H9 (cell line): ENCODE measurements at regions not wholly inside any gene's neighbourhood (a gene's known extent, or its start where the extent isn't known, plus 50 kb on each side); places are given as distances from the start of the nearest gene placed in this dataset.

ENCODE experiments used
- DNase-seq: peaks from one replicate; pipeline ENCODE4 v3.0.0-alpha.2; 2017
- H2AFZ ChIP-seq: one replicate; pipeline ENCODE4 v1.6.1; 2013; ENCODE audit warnings: mild to moderate bottlenecking, low read length, control low read depth, moderate library complexity
- H2AK5ac ChIP-seq: 2 replicates; pipeline ENCODE4 v1.6.1; 2013; ENCODE audit warnings: low read length, control low read depth, mixed read lengths; ENCODE audit not compliant: insufficient read length
- H2BK120ac ChIP-seq: one replicate; pipeline ENCODE4 v1.6.1; 2013; ENCODE audit warnings: low read depth, mild to moderate bottlenecking, low read length, control low read depth, inconsistent platforms; ENCODE audit not compliant: poor library complexity, severe bottlenecking
- H2BK12ac ChIP-seq: 2 replicates; pipeline ENCODE4 v1.6.1; 2013; ENCODE audit warnings: low read length, control low read depth, mixed read lengths, low read depth; ENCODE audit not compliant: insufficient read length
- H2BK15ac ChIP-seq: 2 replicates; pipeline ENCODE4 v1.6.1; 2013; ENCODE audit warnings: low read depth, low read length, control low read depth
- H2BK20ac ChIP-seq: one replicate; pipeline ENCODE4 v1.6.1; 2013; ENCODE audit warnings: low read depth, mild to moderate bottlenecking, low read length, control low read depth, inconsistent platforms; ENCODE audit not compliant: poor library complexity, severe bottlenecking
- H2BK5ac ChIP-seq: 2 replicates; pipeline ENCODE4 v1.6.1; 2013; ENCODE audit warnings: low read length, control low read depth, mixed read lengths; ENCODE audit not compliant: insufficient read length
- H3K14ac ChIP-seq: 2 replicates; pipeline ENCODE4 v1.6.1; 2013; ENCODE audit warnings: low read length, control low read depth; ENCODE audit not compliant: insufficient read depth
- H3K18ac ChIP-seq: 2 replicates; pipeline ENCODE4 v1.6.1; 2013; ENCODE audit warnings: low read depth, mild to moderate bottlenecking, mixed read lengths, low read length, control low read depth; ENCODE audit not compliant: insufficient read length
- H3K23ac ChIP-seq: 2 replicates; pipeline ENCODE4 v1.6.1; 2013; ENCODE audit warnings: low read length, control low read depth, mixed read lengths, low read depth; ENCODE audit not compliant: insufficient read length
- H3K23me2 ChIP-seq: 2 replicates; pipeline ENCODE4 v1.6.1; 2013; ENCODE audit warnings: low read depth, mild to moderate bottlenecking, mixed read lengths, low read length, control low read depth; ENCODE audit not compliant: insufficient read length, poor library complexity, severe bottlenecking
- H3K27ac ChIP-seq: 2 replicates; pipeline ENCODE4 v1.5.1; 2013; ENCODE audit warnings: low read length, control low read depth, mixed read lengths, low read depth; ENCODE audit not compliant: insufficient read length
- H3K27me3 ChIP-seq: 2 replicates; pipeline ENCODE4 v1.6.1; 2013; ENCODE audit warnings: low read length, control low read depth, inconsistent platforms; ENCODE audit not compliant: insufficient read depth
- H3K4ac ChIP-seq: 2 replicates; pipeline ENCODE4 v1.6.1; 2013; ENCODE audit warnings: low read depth, mild to moderate bottlenecking, control low read depth, inconsistent platforms, low read length, moderate library complexity
- H3K4me1 ChIP-seq: 2 replicates; pipeline ENCODE4 v1.6.1; 2013; ENCODE audit warnings: low read length, control low read depth, inconsistent platforms; ENCODE audit not compliant: insufficient read depth
- H3K4me2 ChIP-seq: 2 replicates; pipeline ENCODE4 v1.6.1; 2013; ENCODE audit warnings: low read length, control low read depth, mixed read lengths; ENCODE audit not compliant: insufficient read length, insufficient read depth
- H3K56ac ChIP-seq: 2 replicates; pipeline ENCODE4 v1.6.1; 2013; ENCODE audit warnings: low read depth, mild to moderate bottlenecking, mixed read lengths, low read length, control low read depth; ENCODE audit not compliant: insufficient read length
- H3K79me1 ChIP-seq: 2 replicates; pipeline ENCODE4 v1.6.1; 2013; ENCODE audit warnings: low read depth, mild to moderate bottlenecking, moderate library complexity, low read length, control low read depth, inconsistent platforms; ENCODE audit not compliant: insufficient read depth, poor library complexity, severe bottlenecking
- H3K79me2 ChIP-seq: 2 replicates; pipeline ENCODE4 v1.6.1; 2013; ENCODE audit warnings: low read length, control low read depth, inconsistent platforms; ENCODE audit not compliant: insufficient read depth
- H3K9ac ChIP-seq: 2 replicates; pipeline ENCODE4 v1.6.1; 2013; ENCODE audit warnings: low read length, control low read depth, mixed read lengths; ENCODE audit not compliant: insufficient read length; ENCODE audit errors: extremely low read depth
- H3K9me3 ChIP-seq: one replicate; pipeline ENCODE4 v1.6.1; 2013; ENCODE audit warnings: low read depth, low read length, inconsistent platforms; ENCODE audit not compliant: control insufficient read depth
- H3T11ph ChIP-seq: one replicate; pipeline ENCODE4 v1.6.1; 2013; ENCODE audit warnings: mild to moderate bottlenecking, low read length, control low read depth, inconsistent platforms
- H4K20me1 ChIP-seq: one replicate; pipeline ENCODE4 v1.6.1; 2013; ENCODE audit not compliant: control insufficient read depth, insufficient read length, insufficient read depth
- H4K5ac ChIP-seq: 2 replicates; pipeline ENCODE4 v1.6.1; 2013; ENCODE audit warnings: low read depth, mild to moderate bottlenecking, mixed read lengths, low read length, control low read depth; ENCODE audit not compliant: insufficient read length
- H4K8ac ChIP-seq: replicated peaks from 2 replicates; pipeline ENCODE4 v1.6.1; 2013; ENCODE audit warnings: low read length, control low read depth, mixed read lengths, low read depth; ENCODE audit not compliant: insufficient read length
- H4K91ac ChIP-seq: 2 replicates; pipeline ENCODE4 v1.6.1; 2013; ENCODE audit warnings: low read depth, mild to moderate bottlenecking, moderate library complexity, mixed read lengths, low read length, control low read depth; ENCODE audit not compliant: insufficient read length
- H3K27ac Mint-ChIP-seq, 3 experiments: 2 replicates in 2 of 3; 3 replicates in 1 of 3; pipeline ENCODE4 v1.8.0; 2020 to 2021; ENCODE audit warnings: mixed read lengths in 3 of 3, mild to moderate bottlenecking in 1 of 3, moderate library complexity in 1 of 3
- H3K27me3 Mint-ChIP-seq: 2 replicates; pipeline ENCODE4 v1.8.0; 2021; ENCODE audit warnings: low read depth, mild to moderate bottlenecking, moderate library complexity, mixed read lengths
- H3K36me3 Mint-ChIP-seq, 3 experiments: 2 replicates in 2 of 3; 3 replicates in 1 of 3; pipeline ENCODE4 v1.8.0; 2020 to 2021; ENCODE audit warnings: low read depth in 3 of 3, mixed read lengths in 3 of 3; ENCODE audit not compliant: insufficient read depth in 1 of 3
- H3K4me1 Mint-ChIP-seq, 2 experiments: 2 replicates each; pipeline ENCODE4 v1.8.0; 2020; ENCODE audit warnings: mixed read lengths in 2 of 2
- H3K4me3 Mint-ChIP-seq, 2 experiments: 2 replicates in 1 of 2; 3 replicates in 1 of 2; pipeline ENCODE4 v1.8.0; 2020 to 2021; ENCODE audit warnings: mild to moderate bottlenecking in 2 of 2, mixed read lengths in 2 of 2, moderate library complexity in 1 of 2
- H3K9me3 Mint-ChIP-seq, 2 experiments: 2 replicates in 1 of 2; 3 replicates in 1 of 2; pipeline ENCODE4 v1.8.0; 2020; ENCODE audit warnings: mild to moderate bottlenecking in 2 of 2, mixed read lengths in 2 of 2, moderate library complexity in 1 of 2
- WGBS: extraction: QIAGEN DNeasy Blood & Tissue Kit; methylation state at CpG from one replicate; pipeline ENCODE4 v1.1.7; 2013; ENCODE audit warnings: missing lambda C conversion rate, low lambda C conversion rate, mixed read lengths; ENCODE audit not compliant: insufficient read length; ENCODE audit errors: extremely low coverage; 5-methylcytosine and 5-hydroxymethylcytosine counted together
- TF ChIP-seq, protein P1 (sequence below): fragments of 200-600 bp; sonication (generic); conservative IDR thresholded peaks from 3 replicates; pipeline ENCODE4 v1.8.0; 2021; ENCODE audit warnings: antibody characterized with exemption, mild to moderate bottlenecking

- Mint-ChIP-seq H3K4me3 (no peak overlapping the region), H3K36me3 (peaks cover 2 to 10% (median 7%) of the 10 kb centered on the region in 3 experiments; a peak in 6 of 7 replicates), H3K27ac (no peak overlapping the region), H3K9me3 (peaks cover 8 to 12% of the 10 kb centered on the region in 2 experiments; a peak in 4 of 5 replicates), H3K27me3 (no peaks in the 10 kb centered on the region), H3K4me1 (no peaks in the 10 kb centered on the region)
- Histone ChIP-seq H2AFZ (no peak overlapping the region), H3K56ac (no peak overlapping the region), H4K5ac (no peak overlapping the region), H3K4ac (no peak overlapping the region), H3K79me1 (no peaks in the 10 kb centered on the region), H2AK5ac (no peak overlapping the region), H2BK20ac (no peak overlapping the region), H3K9ac (no peak overlapping the region), H3K18ac (no peak overlapping the region), H2BK120ac (no peak overlapping the region), H3K4me1 (no peaks in the 10 kb centered on the region), H2BK12ac (no peak overlapping the region), H3K23me2 (no peaks in the 10 kb centered on the region), H3K14ac (peak overlapping the region; percentile 47; the same call in 1 of the 2 replicates), H3K9me3 (peaks cover 9% of the 10 kb centered on the region), H4K91ac (no peak overlapping the region), H3K27me3 (no peaks in the 10 kb centered on the region), H2BK15ac (no peak overlapping the region), H2BK5ac (no peak overlapping the region), H3K27ac (no peak overlapping the region), H3K4me2 (no peak overlapping the region), H3K79me2 (no peaks in the 10 kb centered on the region; the same call in 1 of the 2 replicates), H3K23ac (no peak overlapping the region), H4K20me1 (no peaks in the 10 kb centered on the region), H4K8ac (no peak overlapping the region), H3T11ph (no peak overlapping the region)
- TF ChIP-seq, protein P1, sequence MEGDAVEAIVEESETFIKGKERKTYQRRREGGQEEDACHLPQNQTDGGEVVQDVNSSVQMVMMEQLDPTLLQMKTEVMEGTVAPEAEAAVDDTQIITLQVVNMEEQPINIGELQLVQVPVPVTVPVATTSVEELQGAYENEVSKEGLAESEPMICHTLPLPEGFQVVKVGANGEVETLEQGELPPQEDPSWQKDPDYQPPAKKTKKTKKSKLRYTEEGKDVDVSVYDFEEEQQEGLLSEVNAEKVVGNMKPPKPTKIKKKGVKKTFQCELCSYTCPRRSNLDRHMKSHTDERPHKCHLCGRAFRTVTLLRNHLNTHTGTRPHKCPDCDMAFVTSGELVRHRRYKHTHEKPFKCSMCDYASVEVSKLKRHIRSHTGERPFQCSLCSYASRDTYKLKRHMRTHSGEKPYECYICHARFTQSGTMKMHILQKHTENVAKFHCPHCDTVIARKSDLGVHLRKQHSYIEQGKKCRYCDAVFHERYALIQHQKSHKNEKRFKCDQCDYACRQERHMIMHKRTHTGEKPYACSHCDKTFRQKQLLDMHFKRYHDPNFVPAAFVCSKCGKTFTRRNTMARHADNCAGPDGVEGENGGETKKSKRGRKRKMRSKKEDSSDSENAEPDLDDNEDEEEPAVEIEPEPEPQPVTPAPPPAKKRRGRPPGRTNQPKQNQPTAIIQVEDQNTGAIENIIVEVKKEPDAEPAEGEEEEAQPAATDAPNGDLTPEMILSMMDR, result no peak
- no CpG with 5 or more reads among the region's 9 CpGs for WGBS
- no peak for DNase-seq
Observed at GRCh38 chr4:136946307-136946907, 585.9 kb downstream of the PCDH18 start.
